ENCODE measurements at regions not wholly inside any gene's neighbourhood (a gene's known extent, or its start where the extent isn't known, plus 50 kb on each side); places are given as distances from the start of the nearest gene placed in this dataset.

- TF ChIP-seq, protein P1, sequence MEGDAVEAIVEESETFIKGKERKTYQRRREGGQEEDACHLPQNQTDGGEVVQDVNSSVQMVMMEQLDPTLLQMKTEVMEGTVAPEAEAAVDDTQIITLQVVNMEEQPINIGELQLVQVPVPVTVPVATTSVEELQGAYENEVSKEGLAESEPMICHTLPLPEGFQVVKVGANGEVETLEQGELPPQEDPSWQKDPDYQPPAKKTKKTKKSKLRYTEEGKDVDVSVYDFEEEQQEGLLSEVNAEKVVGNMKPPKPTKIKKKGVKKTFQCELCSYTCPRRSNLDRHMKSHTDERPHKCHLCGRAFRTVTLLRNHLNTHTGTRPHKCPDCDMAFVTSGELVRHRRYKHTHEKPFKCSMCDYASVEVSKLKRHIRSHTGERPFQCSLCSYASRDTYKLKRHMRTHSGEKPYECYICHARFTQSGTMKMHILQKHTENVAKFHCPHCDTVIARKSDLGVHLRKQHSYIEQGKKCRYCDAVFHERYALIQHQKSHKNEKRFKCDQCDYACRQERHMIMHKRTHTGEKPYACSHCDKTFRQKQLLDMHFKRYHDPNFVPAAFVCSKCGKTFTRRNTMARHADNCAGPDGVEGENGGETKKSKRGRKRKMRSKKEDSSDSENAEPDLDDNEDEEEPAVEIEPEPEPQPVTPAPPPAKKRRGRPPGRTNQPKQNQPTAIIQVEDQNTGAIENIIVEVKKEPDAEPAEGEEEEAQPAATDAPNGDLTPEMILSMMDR (IDR thresholded peaks at IDR 0.05 in 8 of 11, conservative IDR thresholded peaks at IDR 0.05 in 3 of 11), result no peak
- TF ChIP-seq POLR2AphosphoS5 (IDR thresholded peaks at IDR 0.05), result no peak
Observed at GRCh38 chr2:220346919-220347318, 719.5 kb downstream of the SLC4A3 start.
